HCT116 (cell line): ENCODE measurements at regions not wholly inside any gene's neighbourhood (a gene's known extent, or its start where the extent isn't known, plus 50 kb on each side); places are given as distances from the start of the nearest gene placed in this dataset.

Source experiments
- ATAC-seq: fragments of 200-7000 bp; cut with Tn5 transposase; 2 replicates; pipeline ENCODE4 v1.9.1; 2020; ENCODE audit warnings: mild to moderate bottlenecking, moderate library complexity
- BruUV-seq: library from RNA; stranded (reverse); fragments of 400-500 nt; replicated peaks from 2 replicates; lab custom pipeline; 2021; lab: Mats Ljungman, UMichigan
- CTCF ChIA-PET: fragments of 300-600 bp; sonication (Branson Sonifier 250); formaldehyde crosslinking; loops from one replicate; lab custom pipeline; 2021; ENCODE audit warnings: antibody characterized with exemption; lab: Charles Lee
- POLR2A ChIA-PET: fragments of 300-600, 350-600 bp; sonication (Branson Sonifier 250); formaldehyde crosslinking; loops from one replicate; lab custom pipeline; 2021; ENCODE audit warnings: antibody characterized with exemption; lab: Charles Lee
- RAD21 ChIA-PET, 2 experiments: fragments of 300-600 bp; sonication (Branson Sonifier 250); formaldehyde crosslinking; loops; one replicate each; lab custom pipeline; 2023; ENCODE audit warnings: low total read pairs in 2 of 2; ENCODE audit not compliant: uncharacterized antibody in 2 of 2, unreplicated experiment in 2 of 2, low non-redundant PET in 1 of 2; lab: Charles Lee
- DNase-seq: peaks from one replicate; pipeline ENCODE4 v3.0.0-alpha.2; 2010; ENCODE audit warnings: low read depth, low spot score
- H2AFZ ChIP-seq: fragments of 200-600 bp; shearing (Covaris generic), sonication (generic); 2 replicates; pipeline ENCODE4 v1.6.1; 2017; ENCODE audit warnings: low read depth, mixed run types, mixed read lengths, antibody characterized with exemption, low read length; ENCODE audit not compliant: poor library complexity, severe bottlenecking
- H3K27ac ChIP-seq: 2 replicates; pipeline ENCODE4 v1.5.1; 2012; ENCODE audit warnings: low read depth, low read length
- H3K27me3 ChIP-seq: fragments of 200-600 bp; sonication (generic); 2 replicates; pipeline ENCODE4 v1.6.1; 2016; ENCODE audit warnings: mixed run types, low read length, mixed read lengths; ENCODE audit not compliant: insufficient read depth
- H3K36me3 ChIP-seq, 2 experiments: fragments of 200-500 bp in 1 of 2; fragments of 200-600 bp in 1 of 2; sonication (Bioruptor generic) in 1 of 2; sonication (generic) in 1 of 2; 2 replicates each; pipeline versions ENCODE4 v1.5.1 to v1.6.1; 2014 to 2016; ENCODE audit warnings: low read length in 2 of 2, inconsistent platforms in 1 of 2, mixed read lengths in 1 of 2, mixed run types in 1 of 2; ENCODE audit not compliant: insufficient read depth in 2 of 2, control insufficient read depth in 1 of 2
- H3K4me1 ChIP-seq, 2 experiments: fragments of 200-600 bp in 1 of 2; sonication (generic) in 1 of 2; 2 replicates each; pipeline versions ENCODE4 v1.5.1 to v1.6.1; 2012 to 2017; ENCODE audit warnings: low read length in 2 of 2, inconsistent platforms in 1 of 2, mild to moderate bottlenecking in 1 of 2, mixed read lengths in 1 of 2, mixed run types in 1 of 2, moderate library complexity in 1 of 2; ENCODE audit not compliant: insufficient read depth in 2 of 2, control insufficient read depth in 1 of 2
- H3K4me2 ChIP-seq: fragments of 200-600 bp; sonication (generic); 2 replicates; pipeline ENCODE4 v1.6.1; 2017; ENCODE audit warnings: mixed run types, low read length, mixed read lengths
- H3K4me3 ChIP-seq, 2 experiments: fragments of 200-600 bp in 1 of 2; sonication (generic) in 1 of 2; replicated peaks in 1 of 2; 2 replicates each; pipeline ENCODE4 v1.5.1; 2011 to 2016; ENCODE audit warnings: low read length in 2 of 2, control low read depth in 1 of 2, low read depth in 1 of 2, mild to moderate bottlenecking in 1 of 2, mixed read lengths in 1 of 2, mixed run types in 1 of 2
- H3K79me2 ChIP-seq: fragments of 200-600 bp; sonication (generic); 2 replicates; pipeline ENCODE4 v1.6.1; 2017; ENCODE audit warnings: mild to moderate bottlenecking, mixed run types, low read length, moderate library complexity, mixed read lengths; ENCODE audit not compliant: insufficient read depth
- H3K9ac ChIP-seq: fragments of 200-600 bp; sonication (generic); 2 replicates; pipeline ENCODE4 v1.6.1; 2016; ENCODE audit warnings: low read length, mixed read lengths
- H3K9me2 ChIP-seq: fragments of 200-600 bp; sonication (generic), shearing (Covaris generic); 2 replicates; pipeline ENCODE4 v1.6.1; 2017; ENCODE audit warnings: mixed run types, mild to moderate bottlenecking, moderate library complexity; ENCODE audit not compliant: insufficient read depth
- H3K9me3 ChIP-seq, 2 experiments: fragments of 200-500 bp in 1 of 2; fragments of 200-600 bp in 1 of 2; sonication (Bioruptor generic) in 1 of 2; sonication (generic) in 1 of 2; 2 replicates each; pipeline ENCODE4 v1.6.1; 2014 to 2017; ENCODE audit warnings: low read length in 2 of 2, mixed read lengths in 2 of 2, inconsistent platforms in 1 of 2, low read depth in 1 of 2, mild to moderate bottlenecking in 1 of 2, mixed run types in 1 of 2, moderate library complexity in 1 of 2; ENCODE audit not compliant: control insufficient read depth in 1 of 2, insufficient read depth in 1 of 2
- H4K20me1 ChIP-seq: fragments of 200-600 bp; sonication (generic), shearing (Covaris generic); 2 replicates; pipeline ENCODE4 v1.6.1; 2017; ENCODE audit warnings: mixed run types, mild to moderate bottlenecking, moderate library complexity; ENCODE audit not compliant: insufficient read depth
- CBX3 ChIP-seq: IDR thresholded peaks from 2 replicates; pipeline ENCODE4 v1.6.1; 2012; ENCODE audit warnings: low read depth
- CEBPB ChIP-seq: IDR thresholded peaks from 2 replicates; pipeline ENCODE4 v1.6.1; 2012; ENCODE audit warnings: low read depth
- ELF1 ChIP-seq: IDR thresholded peaks from 2 replicates; pipeline ENCODE4 v1.6.1; 2012; ENCODE audit warnings: low read depth, borderline replicate concordance
- FOSL1 ChIP-seq: IDR thresholded peaks from 2 replicates; pipeline ENCODE4 v1.6.1; 2012; ENCODE audit warnings: low read depth
- JUND ChIP-seq: IDR thresholded peaks from 2 replicates; pipeline ENCODE4 v1.6.1; 2012
- POLR2AphosphoS5 ChIP-seq: IDR thresholded peaks from 2 replicates; pipeline ENCODE4 v1.6.1; 2011; ENCODE audit warnings: mild to moderate bottlenecking, low read depth, low read length, moderate library complexity
- TCF7L2 ChIP-seq: IDR thresholded peaks from 2 replicates; pipeline ENCODE4 v1.7.0; 2011; ENCODE audit warnings: borderline replicate concordance, inconsistent platforms; ENCODE audit not compliant: insufficient read depth, insufficient read length; ENCODE audit errors: extremely low read depth
- ZFX ChIP-seq: fragments of 450-650 bp; IDR thresholded peaks from 2 replicates; pipeline ENCODE4 v1.6.1; 2017
- intact Hi-C: fragments of 100-400 bp; cut with micrococcal nuclease; formaldehyde crosslinking; loops from 2 replicates; pipeline ENCODE4 v1.10.0; 2022
- TF ChIP-seq, protein P1 (sequence below): IDR thresholded peaks from 2 replicates; pipeline ENCODE4 v1.6.1; 2011; ENCODE audit warnings: mild to moderate bottlenecking, low read length, moderate library complexity; ENCODE audit not compliant: insufficient replicate concordance; ENCODE audit errors: extremely low read depth

DNA sequence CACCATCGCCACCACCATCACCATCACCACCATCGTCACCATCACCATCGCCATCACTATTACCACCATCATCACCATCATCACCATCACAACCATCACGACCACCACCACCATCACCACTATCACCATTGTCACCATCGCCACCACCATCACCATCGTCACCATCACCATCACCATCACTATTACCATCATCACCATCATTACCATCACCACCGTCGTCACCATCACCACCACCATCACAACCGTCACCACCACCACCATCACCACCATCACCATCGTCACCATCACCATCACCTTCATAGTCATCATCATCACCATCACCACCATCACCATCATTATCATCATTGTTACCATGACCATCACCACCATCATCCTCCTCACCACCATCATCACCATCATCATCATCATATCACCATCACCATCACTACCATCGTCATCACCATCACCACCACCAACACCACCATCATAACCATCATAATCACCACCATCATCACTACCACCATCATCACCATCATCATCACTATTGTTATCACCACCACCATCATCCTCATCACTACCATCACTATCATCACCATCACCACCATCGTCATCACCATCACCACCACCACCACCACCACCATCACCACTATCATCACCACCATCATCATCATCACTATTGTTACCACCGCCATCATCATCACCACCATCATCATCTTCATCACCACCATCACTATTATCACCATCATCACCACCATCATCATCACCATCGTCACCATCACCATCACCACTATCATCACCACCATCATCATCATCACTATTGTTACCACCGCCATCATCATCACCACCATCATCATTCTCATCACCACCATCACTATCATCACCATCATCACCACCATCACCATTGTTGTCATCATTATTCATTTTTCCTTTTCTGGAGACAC lies 51.5 kb upstream of the ZNF469 start:
- Histone ChIP-seq H3K9me3 (peaks cover 0 to 7% of the 10 kb centered on the region in 2 experiments; a peak in 1 of 4 replicates), H3K4me2 (peak overlapping the region; percentile 74), H2AFZ (no peak overlapping the region), H3K79me2 (no peaks in the 10 kb centered on the region), H3K9ac (peak overlapping the region; percentile 63; the same call in 1 of the 2 replicates), H3K27ac (peak overlapping the region; percentile 97; the same call in 1 of the 2 replicates), H3K4me1 (peaks cover 30 to 48% of the 10 kb centered on the region in 2 experiments), H3K4me3 (peak overlapping the region in 1 of 2 experiments; percentile 48; a peak in 1 of 4 replicates), H3K36me3 (no peaks in the 10 kb centered on the region), H3K27me3 (no peaks in the 10 kb centered on the region), H4K20me1 (no peaks in the 10 kb centered on the region), H3K9me2 (no peaks in the 10 kb centered on the region)
- no peak for ATAC-seq
- intact Hi-C loops, result no loop called here
- TF ChIP-seq CEBPB, result no peak
- no peak for TF ChIP-seq JUND
- ChIA-PET RAD21 (no interaction called here), CTCF (interaction anchor here (1.2 kb wide), 1 partner anchor 44 kb away, joined by 3 read pairs; no protein-coding TSS in a partner anchor), POLR2A (no interaction called here)
- DNase-seq, result no peak
- no TSS peak for BruUV-seq

DNA sequence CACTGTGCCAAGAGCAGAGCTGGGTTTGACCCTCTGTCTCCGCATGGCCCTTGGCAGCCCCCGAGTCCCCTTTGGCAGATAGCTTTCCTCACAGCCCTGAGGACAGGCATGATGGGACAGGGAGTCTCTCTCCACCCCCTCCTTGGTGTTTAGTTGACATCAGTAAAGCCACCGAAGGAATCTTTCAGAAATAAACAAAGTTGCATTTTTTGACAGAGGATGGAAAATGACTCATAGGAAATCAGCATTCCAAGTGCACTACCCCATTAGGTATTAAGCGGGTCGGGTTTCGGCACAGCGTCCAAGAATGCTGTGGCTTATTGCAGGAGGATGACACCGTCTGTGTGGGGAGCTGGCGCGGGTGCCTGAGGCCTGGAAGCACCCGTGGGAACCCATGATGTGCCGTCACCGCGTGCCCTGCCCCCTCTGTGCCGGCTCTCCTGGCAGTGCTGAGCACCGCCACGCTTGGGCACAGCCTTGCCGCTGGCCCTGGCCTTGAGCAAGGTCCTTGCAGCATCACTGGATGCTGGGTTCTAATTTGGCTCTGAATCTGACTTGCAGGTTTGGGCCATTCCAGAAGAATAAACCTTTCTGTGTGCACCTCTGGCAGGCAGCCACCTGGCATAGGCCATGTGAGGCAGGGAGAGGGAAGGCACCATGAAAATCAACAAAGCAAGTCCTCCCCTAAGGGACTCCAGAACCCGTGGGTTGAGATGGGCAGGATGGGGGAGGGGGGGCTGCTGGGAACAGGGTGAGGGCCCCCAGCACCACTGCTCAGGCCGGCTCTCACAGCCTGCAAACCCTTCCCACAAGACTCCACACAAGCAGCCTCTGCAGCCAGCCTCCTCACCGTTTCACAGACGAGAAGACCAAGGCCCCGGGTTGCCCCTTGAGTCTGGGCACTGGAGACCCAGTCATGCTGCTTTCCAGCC lies 50.5 kb upstream of the ZNF469 start:
- Histone ChIP-seq H3K27ac (peak overlapping the region; percentile 97), H3K9me3 (peaks cover 0 to 8% of the 10 kb centered on the region in 2 experiments; a peak in 1 of 4 replicates), H2AFZ (peak overlapping the region; percentile 19), H3K4me2 (peak overlapping the region; percentile 74), H3K79me2 (no peaks in the 10 kb centered on the region)
- no TSS peak for BruUV-seq
- CTCF ChIA-PET, result interaction anchor here (1.2 kb wide), 1 partner anchor 45 kb away, joined by 3 read pairs; no protein-coding TSS in a partner anchor
- POLR2A ChIA-PET, result no interaction called here
- RAD21 ChIA-PET, result no interaction called here
- peak; percentile 87 for ATAC-seq
- TF ChIP-seq TCF7L2 (peak; percentile 60), CBX3 (no peak), POLR2AphosphoS5 (peak; percentile 45; the same call in 1 of the 2 replicates), ELF1 (no peak), FOSL1 (no peak), ZFX (peak; percentile 36; the same call in 1 of the 2 replicates)
- TF ChIP-seq, protein P1, sequence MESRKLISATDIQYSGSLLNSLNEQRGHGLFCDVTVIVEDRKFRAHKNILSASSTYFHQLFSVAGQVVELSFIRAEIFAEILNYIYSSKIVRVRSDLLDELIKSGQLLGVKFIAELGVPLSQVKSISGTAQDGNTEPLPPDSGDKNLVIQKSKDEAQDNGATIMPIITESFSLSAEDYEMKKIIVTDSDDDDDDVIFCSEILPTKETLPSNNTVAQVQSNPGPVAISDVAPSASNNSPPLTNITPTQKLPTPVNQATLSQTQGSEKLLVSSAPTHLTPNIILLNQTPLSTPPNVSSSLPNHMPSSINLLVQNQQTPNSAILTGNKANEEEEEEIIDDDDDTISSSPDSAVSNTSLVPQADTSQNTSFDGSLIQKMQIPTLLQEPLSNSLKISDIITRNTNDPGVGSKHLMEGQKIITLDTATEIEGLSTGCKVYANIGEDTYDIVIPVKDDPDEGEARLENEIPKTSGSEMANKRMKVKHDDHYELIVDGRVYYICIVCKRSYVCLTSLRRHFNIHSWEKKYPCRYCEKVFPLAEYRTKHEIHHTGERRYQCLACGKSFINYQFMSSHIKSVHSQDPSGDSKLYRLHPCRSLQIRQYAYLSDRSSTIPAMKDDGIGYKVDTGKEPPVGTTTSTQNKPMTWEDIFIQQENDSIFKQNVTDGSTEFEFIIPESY, result no peak
- TF ChIP-seq, all 23 proteins: peak for 3
- H3K9me2 ChIP-seq, result no peaks in the 10 kb centered on the region
- peak overlapping the region; percentile 63 for H3K9ac ChIP-seq
- DNase-seq, result peak; percentile 88
- intact Hi-C loops, result no loop called here
- peak overlapping the region; percentile 10 to 48 for H3K4me3 ChIP-seq
- no peaks in the 10 kb centered on the region for H3K36me3 ChIP-seq
- peaks cover 30 to 52% of the 10 kb centered on the region in 2 experiments for H3K4me1 ChIP-seq
- H4K20me1 ChIP-seq, result no peaks in the 10 kb centered on the region
- H3K27me3 ChIP-seq, result no peaks in the 10 kb centered on the region
